ENCODE measurements at regions not wholly inside any gene's neighbourhood (a gene's known extent, or its start where the extent isn't known, plus 50 kb on each side); places are given as distances from the start of the nearest gene placed in this dataset.

GRCh38 chr11:116466191-116466590, 306.6 kb downstream of the BUD13 start:
- no peak for TF ChIP-seq EZH2 (IDR thresholded peaks at IDR 0.05; ENCODE audit: borderline replicate concordance, low read length)
- TF ChIP-seq, protein P1, sequence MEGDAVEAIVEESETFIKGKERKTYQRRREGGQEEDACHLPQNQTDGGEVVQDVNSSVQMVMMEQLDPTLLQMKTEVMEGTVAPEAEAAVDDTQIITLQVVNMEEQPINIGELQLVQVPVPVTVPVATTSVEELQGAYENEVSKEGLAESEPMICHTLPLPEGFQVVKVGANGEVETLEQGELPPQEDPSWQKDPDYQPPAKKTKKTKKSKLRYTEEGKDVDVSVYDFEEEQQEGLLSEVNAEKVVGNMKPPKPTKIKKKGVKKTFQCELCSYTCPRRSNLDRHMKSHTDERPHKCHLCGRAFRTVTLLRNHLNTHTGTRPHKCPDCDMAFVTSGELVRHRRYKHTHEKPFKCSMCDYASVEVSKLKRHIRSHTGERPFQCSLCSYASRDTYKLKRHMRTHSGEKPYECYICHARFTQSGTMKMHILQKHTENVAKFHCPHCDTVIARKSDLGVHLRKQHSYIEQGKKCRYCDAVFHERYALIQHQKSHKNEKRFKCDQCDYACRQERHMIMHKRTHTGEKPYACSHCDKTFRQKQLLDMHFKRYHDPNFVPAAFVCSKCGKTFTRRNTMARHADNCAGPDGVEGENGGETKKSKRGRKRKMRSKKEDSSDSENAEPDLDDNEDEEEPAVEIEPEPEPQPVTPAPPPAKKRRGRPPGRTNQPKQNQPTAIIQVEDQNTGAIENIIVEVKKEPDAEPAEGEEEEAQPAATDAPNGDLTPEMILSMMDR (IDR thresholded peaks at IDR 0.05; ENCODE audit: low read length): no peak

All from OCI-LY1 (cell line).